AG04450 (cell line): ENCODE measurements at regions not wholly inside any gene's neighbourhood (a gene's known extent, or its start where the extent isn't known, plus 50 kb on each side); places are given as distances from the start of the nearest gene placed in this dataset.

Source experiments
- CTCF ChIA-PET: fragments of 300-600, 350-600 bp; formaldehyde crosslinking; extraction: SDS; loops from one replicate; lab custom pipeline; 2022; ENCODE audit warnings: antibody characterized with exemption, inconsistent platforms; lab: Charles Lee
- POLR2A ChIA-PET: fragments of 350-600 bp; formaldehyde crosslinking; extraction: SDS; loops from one replicate; lab custom pipeline; 2021; ENCODE audit warnings: antibody characterized with exemption, inconsistent platforms; lab: Yijun Ruan, JAX
- DNase-seq: peaks from one replicate; pipeline ENCODE4 v3.0.0-alpha.2; 2011; ENCODE audit warnings: low read depth, low spot score
- H3K27ac ChIP-seq: one replicate; pipeline ENCODE4 v1.5.1; 2012; ENCODE audit warnings: low read depth, low read length, control low read depth
- H3K27me3 ChIP-seq: one replicate; pipeline ENCODE4 v1.6.0; 2012; ENCODE audit warnings: low read length; ENCODE audit not compliant: control insufficient read depth, insufficient read depth
- H3K4me3 ChIP-seq: 2 replicates; pipeline ENCODE4 v1.5.1; 2011; ENCODE audit warnings: mild to moderate bottlenecking, low read depth, low read length, control low read depth
- H3K9me3 ChIP-seq: 2 replicates; pipeline ENCODE4 v1.5.1; 2012; ENCODE audit warnings: low read length; ENCODE audit not compliant: control insufficient read depth, insufficient read depth
- CTCF ChIP-seq: IDR thresholded peaks from 2 replicates; pipeline ENCODE4 v1.5.1; 2011; ENCODE audit warnings: low read depth, low read length, control low read depth, inconsistent platforms

DNA sequence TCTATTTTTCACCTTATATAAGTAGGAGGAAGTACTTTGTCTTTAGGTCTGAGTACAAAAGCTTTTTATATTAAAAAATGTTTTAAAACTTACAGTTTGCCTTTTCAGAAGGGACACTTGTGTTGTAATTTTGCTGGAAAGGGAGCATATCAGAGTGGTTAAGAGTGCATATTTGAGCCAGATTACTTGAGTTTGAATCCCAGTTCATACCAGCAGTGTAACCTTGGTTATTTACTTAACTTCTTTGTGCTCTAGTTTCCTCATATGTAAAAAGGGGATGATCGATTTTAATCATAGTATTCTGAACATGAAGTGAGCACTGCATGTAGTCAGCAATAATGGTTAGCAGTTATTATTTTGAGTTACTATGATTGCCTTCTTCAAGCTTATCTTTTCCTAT is 78.3 kb upstream of the SLC4A4 start:
- POLR2A ChIA-PET, result no interaction called here
- CTCF ChIA-PET, result interaction anchor here (0.9 kb wide), 1 partner anchor 30 kb away, joined by 3 read pairs; no protein-coding TSS in a partner anchor
- DNase-seq, result no peak
- H3K27ac ChIP-seq, result no peak overlapping the region
- TF ChIP-seq CTCF, result no peak
- no peaks in the 10 kb centered on the region for H3K27me3 ChIP-seq
- H3K4me3 ChIP-seq, result no peak overlapping the region
- no peaks in the 10 kb centered on the region for H3K9me3 ChIP-seq

- H3K27me3 ChIP-seq, result no peaks in the 10 kb centered on the region
- TF ChIP-seq CTCF, result no peak
- H3K27ac ChIP-seq, result no peak overlapping the region
- DNase-seq, result no peak
- no peak overlapping the region for H3K4me3 ChIP-seq
- no peaks in the 10 kb centered on the region for H3K9me3 ChIP-seq
- POLR2A ChIA-PET, result no interaction called here
- CTCF ChIA-PET, result interaction anchor here (0.9 kb wide), 1 partner anchor 30 kb away, joined by 3 read pairs; no protein-coding TSS in a partner anchor
Measured at GRCh38 chr4:71261001-71261400, 77.8 kb upstream of the SLC4A4 start.

DNA sequence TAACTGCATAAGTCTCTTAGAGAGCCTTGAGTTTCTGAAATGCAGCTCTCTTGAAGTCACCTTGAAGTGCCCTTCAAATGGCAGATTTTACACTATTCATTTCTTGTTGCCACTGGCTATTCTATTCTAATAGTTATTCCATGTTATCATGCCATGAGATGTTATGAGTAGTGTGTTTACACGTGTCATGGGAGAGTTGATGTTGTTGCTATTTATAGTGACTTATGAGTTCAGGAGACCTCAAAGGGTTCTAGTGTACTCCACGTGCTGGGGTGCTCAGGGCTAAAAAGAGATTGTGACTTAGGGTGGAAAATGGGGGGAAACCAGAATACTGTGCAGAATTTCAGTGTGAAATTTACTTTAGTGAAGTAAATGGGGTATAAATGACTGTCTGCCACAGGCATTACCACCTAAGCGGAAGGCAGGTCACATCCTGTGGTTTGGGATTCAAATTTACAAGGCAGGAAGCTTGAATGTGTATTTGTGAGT is 77.1 kb upstream of the SLC4A4 start:
- POLR2A ChIA-PET, result no interaction called here
- DNase-seq, result no peak

GRCh38 chr4:71262161-71262560 is 76.7 kb upstream of the SLC4A4 start:
- Histone ChIP-seq H3K4me3 (no peak overlapping the region), H3K27ac (no peak overlapping the region), H3K27me3 (no peaks in the 10 kb centered on the region), H3K9me3 (no peaks in the 10 kb centered on the region)
- no peak for TF ChIP-seq CTCF
- no peak for DNase-seq
- ChIA-PET CTCF (no interaction called here), POLR2A (no interaction called here)

More for the DNA sequence above, 77.1 kb upstream of the SLC4A4 start:
- TF ChIP-seq CTCF, result no peak
- no peaks in the 10 kb centered on the region for H3K9me3 ChIP-seq
- no peak overlapping the region for H3K27ac ChIP-seq
- no peak overlapping the region for H3K4me3 ChIP-seq
- CTCF ChIA-PET, result no interaction called here
- H3K27me3 ChIP-seq, result no peaks in the 10 kb centered on the region

GRCh38 chr4:71266090-71266794 is 72.6 kb upstream of the SLC4A4 start:
- Histone ChIP-seq H3K4me3 (no peak overlapping the region), H3K27me3 (no peaks in the 10 kb centered on the region), H3K27ac (peak overlapping the region; percentile 22), H3K9me3 (no peaks in the 10 kb centered on the region)
- TF ChIP-seq CTCF, result no peak
- ChIA-PET CTCF (interaction anchor here (0.6 to 2.0 kb wide), 6 partner anchors 12 to 287 kb away, joined by 3 to 6 read pairs (median 4); no protein-coding TSS in a partner anchor), POLR2A (interaction anchor here (0.7 to 1.5 kb wide), 6 partner anchors 24 to 232 kb away, joined by 3 to 6 read pairs (median 4); no protein-coding TSS in a partner anchor)
- peak; percentile 63 for DNase-seq
